ENCODE measurements at regions not wholly inside any gene's neighbourhood (a gene's known extent, or its start where the extent isn't known, plus 50 kb on each side); places are given as distances from the start of the nearest gene placed in this dataset.
"Not testable (repeated sequence)": the region's sequence is repeated elsewhere in the genome, so short reads cannot be mapped to it uniquely, and the experiment has no call there.

- TF ChIP-seq CTCF (IDR thresholded peaks at IDR 0.05; ENCODE audit: low read length); EZH2 (IDR thresholded peaks at IDR 0.05; ENCODE audit: borderline replicate concordance, low read length): not testable (repeated sequence)
Measured at GRCh38 chr15:98089352-98089751, 128.8 kb downstream of the ARRDC4 start.
